Activated T-cell treated with anti-CD3 and anti-CD28 coated beads, Interleukin-2, amount 50 U/mL, for 72 hours (primary cell): ENCODE measurements at regions not wholly inside any gene's neighbourhood (a gene's known extent, or its start where the extent isn't known, plus 50 kb on each side); places are given as distances from the start of the nearest gene placed in this dataset.
"Not testable (repeated sequence)": the region's sequence is repeated elsewhere in the genome, so short reads cannot be mapped to it uniquely, and the experiment has no call there.

Experiments
- ATAC-seq, 2 donors: fragments of 150-1000 bp; cut with Tn5 transposase; replicated peaks in 1 of 2; 2 replicates each; pipeline ENCODE4 v1.10.0; 2021; ENCODE audit warnings: moderate library complexity in 2 of 2, mild to moderate bottlenecking in 1 of 2
- DNase-seq, 2 donors: peaks; one replicate each; pipeline ENCODE4 v3.0.0; 2021 to 2022; ENCODE audit warnings: mixed read lengths in 1 of 2
- H3K27ac Mint-ChIP-seq: one replicate; pipeline ENCODE4 v1.8.0; 2022; ENCODE audit warnings: mild to moderate bottlenecking, moderate library complexity, mixed read lengths
- H3K27me3 Mint-ChIP-seq: one replicate; pipeline ENCODE4 v1.8.0; 2022; ENCODE audit warnings: low read depth, mixed read lengths
- H3K36me3 Mint-ChIP-seq, 2 donors: one replicate each; pipeline ENCODE4 v1.8.0; 2022; ENCODE audit warnings: mixed read lengths in 2 of 2, mild to moderate bottlenecking in 1 of 2; ENCODE audit not compliant: insufficient read depth in 2 of 2
- H3K4me1 Mint-ChIP-seq: one replicate; pipeline ENCODE4 v1.8.0; 2022; ENCODE audit warnings: low read depth, mixed read lengths
- H3K4me3 Mint-ChIP-seq, 2 donors: one replicate each; pipeline ENCODE4 v1.8.0; 2022; ENCODE audit warnings: mild to moderate bottlenecking in 2 of 2, mixed read lengths in 2 of 2, moderate library complexity in 2 of 2
- H3K9me3 Mint-ChIP-seq, 2 donors: one replicate each; pipeline ENCODE4 v1.8.0; 2022; ENCODE audit warnings: mixed read lengths in 2 of 2

GRCh38 chr16:51540259-51540658 lies 389.2 kb upstream of the SALL1 start:
- Mint-ChIP-seq H3K4me1 (no peaks in the 10 kb centered on the region), H3K27me3 (no peaks in the 10 kb centered on the region), H3K4me3 (no peak overlapping the region), H3K36me3 (no peaks in the 10 kb centered on the region), H3K27ac (no peak overlapping the region), H3K9me3 (peaks cover 0 to 9% of the 10 kb centered on the region in 2 donors)
- DNase-seq (no peak), ATAC-seq (no peak)

- ATAC-seq = no peak
- Mint-ChIP-seq H3K4me3 (no peak overlapping the region), H3K9me3 (peaks cover 0 to 12% of the 10 kb centered on the region in 2 donors), H3K27me3 (no peaks in the 10 kb centered on the region), H3K4me1 (no peaks in the 10 kb centered on the region), H3K36me3 (no peaks in the 10 kb centered on the region), H3K27ac (no peak overlapping the region)
- DNase-seq = no peak
Observed at GRCh38 chr16:51538707-51539498, 387.8 kb upstream of the SALL1 start.

GRCh38 chr16:51535591-51535990 lies 384.5 kb upstream of the SALL1 start:
- Mint-ChIP-seq H3K9me3 (peaks cover 0 to 11% of the 10 kb centered on the region in 2 donors), H3K27me3 (no peaks in the 10 kb centered on the region), H3K4me3 (no peak overlapping the region), H3K4me1 (no peaks in the 10 kb centered on the region), H3K36me3 (no peaks in the 10 kb centered on the region), H3K27ac (no peak overlapping the region)
- ATAC-seq = no peak
- no peak for DNase-seq

DNA sequence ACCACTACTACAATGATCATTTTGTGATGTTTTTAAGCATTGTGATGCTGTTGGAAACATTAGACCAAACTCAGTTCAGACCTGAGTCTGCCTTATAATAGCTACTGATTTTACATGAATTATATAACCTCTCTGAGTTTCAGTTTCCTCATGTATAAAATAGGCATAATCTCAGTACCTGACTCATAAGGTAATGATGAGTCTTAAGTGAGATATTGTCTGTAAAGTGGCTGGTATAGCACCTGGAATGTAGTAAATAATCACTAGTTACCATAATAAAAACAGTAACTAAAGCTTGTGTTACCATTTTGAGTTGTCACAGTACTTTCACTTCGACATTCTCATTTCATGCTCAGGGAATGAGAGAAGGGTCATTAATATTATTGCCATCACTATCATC lies 381.5 kb upstream of the SALL1 start:
- Mint-ChIP-seq H3K36me3 (no peaks in the 10 kb centered on the region), H3K27ac (no peak overlapping the region), H3K9me3 (peaks cover 1 to 12% of the 10 kb centered on the region in 2 donors), H3K4me1 (no peaks in the 10 kb centered on the region), H3K27me3 (no peaks in the 10 kb centered on the region), H3K4me3 (no peak overlapping the region)
- ATAC-seq (no peak), DNase-seq (no peak)

GRCh38 chr16:51531271-51531670 lies 380.2 kb upstream of the SALL1 start:
- Mint-ChIP-seq H3K9me3 (peaks cover 1 to 11% of the 10 kb centered on the region in 2 donors), H3K27ac (no peak overlapping the region), H3K4me3 (no peak overlapping the region), H3K4me1 (no peaks in the 10 kb centered on the region), H3K27me3 (no peaks in the 10 kb centered on the region), H3K36me3 (no peaks in the 10 kb centered on the region)
- no peak for DNase-seq
- ATAC-seq = no peak

- ATAC-seq (no peak), DNase-seq (no peak)
- H3K4me3 Mint-ChIP-seq = no peak overlapping the region
- H3K27ac Mint-ChIP-seq = no peak overlapping the region
- H3K36me3 Mint-ChIP-seq = no peaks in the 10 kb centered on the region
- no peaks in the 10 kb centered on the region for H3K27me3 Mint-ChIP-seq
- H3K4me1 Mint-ChIP-seq = no peaks in the 10 kb centered on the region
- H3K9me3 Mint-ChIP-seq = peaks cover 7 to 11% of the 10 kb centered on the region in 2 donors
Observed at GRCh38 chr16:51527349-51527748, 376.3 kb upstream of the SALL1 start.

DNA sequence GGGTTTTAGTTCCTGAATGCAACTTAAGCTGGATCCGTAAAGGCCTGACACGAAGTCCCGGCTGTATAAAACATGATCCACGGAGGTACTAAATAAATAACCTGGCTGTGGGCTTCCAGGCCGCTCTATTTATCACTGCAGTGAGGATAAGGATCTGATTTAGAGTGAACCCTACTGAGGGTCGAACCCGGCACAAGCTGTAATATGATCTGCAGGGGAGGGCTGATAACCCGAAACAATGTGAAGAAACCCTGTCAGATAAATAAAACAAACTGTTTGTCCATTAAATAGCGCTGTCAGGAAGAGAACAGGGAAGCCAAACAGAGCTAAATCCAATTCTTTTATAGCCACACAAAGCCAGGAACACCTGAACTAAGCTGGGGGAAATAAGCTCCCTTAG lies 375.6 kb upstream of the SALL1 start:
- H3K36me3 Mint-ChIP-seq = no peaks in the 10 kb centered on the region
- H3K27me3 Mint-ChIP-seq = no peaks in the 10 kb centered on the region
- H3K9me3 Mint-ChIP-seq = peaks cover 9 to 13% of the 10 kb centered on the region in 2 donors
- ATAC-seq = no peak
- H3K4me3 Mint-ChIP-seq = no peak overlapping the region
- no peak for DNase-seq
- no peaks in the 10 kb centered on the region for H3K4me1 Mint-ChIP-seq
- no peak overlapping the region for H3K27ac Mint-ChIP-seq

DNA sequence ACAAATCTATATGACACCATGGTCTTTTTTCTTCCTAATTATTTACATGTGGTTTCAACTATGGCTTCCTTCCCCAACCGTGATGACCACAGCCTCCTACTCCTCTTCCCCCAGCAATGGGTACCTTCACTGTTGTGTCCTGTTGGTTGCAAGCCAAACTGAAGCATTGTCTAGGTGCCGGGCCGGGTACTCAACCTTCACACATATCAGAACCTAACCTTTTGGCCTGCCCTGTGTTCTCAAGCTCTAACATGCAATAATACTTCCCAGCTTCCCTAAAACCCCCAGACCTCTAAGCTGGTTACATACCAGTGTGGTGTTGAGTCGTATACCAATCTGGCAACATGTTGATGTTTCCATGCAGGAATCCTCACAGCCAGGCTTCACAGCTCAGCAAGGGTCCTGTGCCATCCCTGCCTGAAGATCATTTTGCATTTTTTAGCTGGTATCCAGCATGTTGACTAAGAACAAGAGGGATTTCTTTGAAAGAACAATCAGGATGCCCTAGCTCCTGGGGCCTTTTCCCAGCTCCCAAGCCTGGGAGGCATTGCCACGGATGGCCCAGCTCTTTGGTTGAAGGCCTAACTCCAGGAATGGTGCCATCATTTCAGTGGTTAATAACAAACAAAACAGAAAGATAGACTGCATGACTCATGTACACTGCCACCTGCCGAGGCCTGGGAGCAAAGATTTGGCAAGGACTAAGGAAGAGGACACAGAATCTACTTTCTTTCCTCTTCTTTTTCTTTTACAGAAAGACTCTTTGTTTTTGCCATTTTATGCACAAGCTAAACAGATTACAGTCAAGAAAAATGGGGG lies 373.7 kb upstream of the SALL1 start:
- Mint-ChIP-seq H3K36me3 (no peaks in the 10 kb centered on the region), H3K4me3 (no peak overlapping the region), H3K27ac (no peak overlapping the region), H3K9me3 (peaks cover 10 to 13% of the 10 kb centered on the region in 2 donors), H3K4me1 (no peaks in the 10 kb centered on the region), H3K27me3 (no peaks in the 10 kb centered on the region)
- DNase-seq (no peak), ATAC-seq (no peak)

DNA sequence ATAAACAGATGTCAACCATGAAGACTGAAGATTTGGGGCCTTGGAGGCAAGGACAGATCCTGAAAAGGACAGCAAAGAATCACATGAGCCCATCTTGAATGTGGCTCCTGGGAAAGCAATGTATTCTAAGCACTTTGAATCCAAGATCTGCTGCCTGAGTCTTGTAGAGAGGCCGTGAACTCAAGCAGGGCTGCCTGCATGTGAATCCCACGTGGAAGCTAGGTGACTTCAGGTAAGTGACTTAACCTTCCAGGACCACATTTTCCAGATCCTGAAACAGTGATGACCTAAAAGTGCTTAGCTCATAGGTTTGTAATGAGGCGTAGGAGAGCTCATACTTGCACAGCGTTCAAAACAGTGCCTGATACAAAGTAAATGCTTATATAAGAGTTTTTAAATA lies 373.0 kb upstream of the SALL1 start:
- DNase-seq (no peak), ATAC-seq (no peak)
- H3K36me3 Mint-ChIP-seq = no peaks in the 10 kb centered on the region
- H3K4me3 Mint-ChIP-seq = no peak overlapping the region
- peaks cover 14 to 17% of the 10 kb centered on the region in 2 donors for H3K9me3 Mint-ChIP-seq
- no peak overlapping the region for H3K27ac Mint-ChIP-seq
- H3K27me3 Mint-ChIP-seq = no peaks in the 10 kb centered on the region
- H3K4me1 Mint-ChIP-seq = no peaks in the 10 kb centered on the region

GRCh38 chr16:51523400-51523799 lies 372.3 kb upstream of the SALL1 start:
- Mint-ChIP-seq H3K9me3 (peaks cover 15 to 19% of the 10 kb centered on the region in 2 donors), H3K4me1 (no peaks in the 10 kb centered on the region), H3K27ac (no peak overlapping the region), H3K4me3 (no peak overlapping the region), H3K36me3 (no peaks in the 10 kb centered on the region), H3K27me3 (no peaks in the 10 kb centered on the region)
- ATAC-seq = no peak
- DNase-seq = no peak

GRCh38 chr16:51522902-51523301 lies 371.8 kb upstream of the SALL1 start:
- Mint-ChIP-seq H3K4me1 (no peaks in the 10 kb centered on the region), H3K9me3 (peaks cover 20 to 22% of the 10 kb centered on the region in 2 donors), H3K36me3 (no peaks in the 10 kb centered on the region), H3K27me3 (no peaks in the 10 kb centered on the region), H3K4me3 (no peak overlapping the region), H3K27ac (no peak overlapping the region)
- ATAC-seq (no peak), DNase-seq (no peak)

GRCh38 chr16:51516960-51517359 lies 365.9 kb upstream of the SALL1 start:
- not testable (repeated sequence) for H3K27ac Mint-ChIP-seq, H3K27me3 Mint-ChIP-seq, DNase-seq, H3K36me3 Mint-ChIP-seq, ATAC-seq, H3K4me3 Mint-ChIP-seq, H3K4me1 Mint-ChIP-seq
- H3K9me3 Mint-ChIP-seq = peaks cover 13 to 19% of the 10 kb centered on the region in 2 donors

DNA sequence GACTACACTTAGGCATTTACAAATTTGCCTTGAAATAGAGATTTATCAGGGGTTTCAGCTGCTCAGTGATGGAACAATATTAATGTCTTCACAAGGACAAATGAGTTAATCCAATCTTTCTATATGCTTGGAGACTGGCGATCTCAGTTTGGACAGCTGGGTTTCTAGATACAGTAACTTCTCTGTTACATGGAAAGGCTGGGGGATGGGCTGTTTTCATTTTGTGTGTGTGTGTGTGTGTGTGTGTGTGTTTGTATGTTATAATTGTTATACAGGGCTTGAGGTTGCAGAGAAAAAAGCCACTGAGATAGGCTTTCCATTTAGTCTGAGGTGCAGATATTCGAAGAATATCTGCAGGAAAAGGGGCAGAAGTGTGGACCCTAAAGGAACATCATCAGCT lies 359.3 kb upstream of the SALL1 start:
- no peak for DNase-seq
- no peak overlapping the region for H3K27ac Mint-ChIP-seq
- peaks cover 6 to 8% of the 10 kb centered on the region in 2 donors for H3K9me3 Mint-ChIP-seq
- no peak for ATAC-seq
- no peaks in the 10 kb centered on the region for H3K36me3 Mint-ChIP-seq
- H3K4me1 Mint-ChIP-seq = no peaks in the 10 kb centered on the region
- no peaks in the 10 kb centered on the region for H3K27me3 Mint-ChIP-seq
- H3K4me3 Mint-ChIP-seq = no peak overlapping the region
